Neural crest cell (in vitro differentiated cells): ENCODE measurements at regions not wholly inside any gene's neighbourhood (a gene's known extent, or its start where the extent isn't known, plus 50 kb on each side); places are given as distances from the start of the nearest gene placed in this dataset.

ENCODE experiments used
- DNase-seq: peaks from one replicate; pipeline ENCODE4 v3.0.0; 2021; ENCODE audit warnings: low read depth, mixed read lengths, low spot score
- H3K27ac Mint-ChIP-seq: one replicate; pipeline ENCODE4 v1.8.0; 2021; ENCODE audit warnings: mild to moderate bottlenecking, mixed read lengths; ENCODE audit not compliant: unreplicated experiment
- H3K27me3 Mint-ChIP-seq: 2 replicates; pipeline ENCODE4 v1.8.0; 2021; ENCODE audit warnings: low read depth, mild to moderate bottlenecking, mixed read lengths
- H3K36me3 Mint-ChIP-seq: 2 replicates; pipeline ENCODE4 v1.8.0; 2021; ENCODE audit warnings: low read depth, mild to moderate bottlenecking, mixed read lengths
- H3K4me1 Mint-ChIP-seq: 2 replicates; pipeline ENCODE4 v1.8.0; 2021; ENCODE audit warnings: mixed read lengths
- H3K4me3 Mint-ChIP-seq: one replicate; pipeline ENCODE4 v1.8.0; 2021; ENCODE audit warnings: mild to moderate bottlenecking, mixed read lengths
- H3K9me3 Mint-ChIP-seq: 2 replicates; pipeline ENCODE4 v1.8.0; 2021; ENCODE audit warnings: mixed read lengths
- CTCF ChIP-seq: fragments of 200-600 bp; sonication (generic); conservative IDR thresholded peaks from 2 replicates; pipeline ENCODE4 v1.5.0; 2021; ENCODE audit warnings: antibody characterized with exemption, mild to moderate bottlenecking

DNA sequence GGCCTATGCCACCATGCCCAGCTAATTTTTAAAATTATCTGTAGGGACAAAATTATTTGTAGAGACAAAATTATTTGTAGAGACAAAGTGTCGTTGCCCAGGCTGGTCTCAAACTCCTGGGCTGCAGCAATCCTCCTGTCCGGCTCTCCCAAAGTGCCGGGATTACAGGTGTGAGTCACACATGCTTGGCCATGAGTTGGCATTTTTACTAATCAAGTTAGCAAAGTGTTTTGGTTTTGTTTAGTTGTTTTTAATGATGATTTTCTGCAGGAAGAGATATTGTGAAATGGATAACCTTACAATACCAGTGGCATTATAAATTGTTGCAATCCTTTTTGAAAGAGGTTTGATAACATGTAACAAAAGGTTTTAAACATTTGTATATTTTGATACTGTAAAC is 65.3 kb upstream of the MAGI3 start:
- no peak for TF ChIP-seq CTCF
- H3K27ac Mint-ChIP-seq = no peak overlapping the region
- no peaks in the 10 kb centered on the region for H3K9me3 Mint-ChIP-seq
- H3K36me3 Mint-ChIP-seq = no peaks in the 10 kb centered on the region
- no peak overlapping the region for H3K4me3 Mint-ChIP-seq
- DNase-seq = no peak
- H3K27me3 Mint-ChIP-seq = no peaks in the 10 kb centered on the region
- H3K4me1 Mint-ChIP-seq = no peaks in the 10 kb centered on the region

GRCh38 chr1:113326976-113327375 is 63.3 kb upstream of the MAGI3 start:
- no peak for TF ChIP-seq CTCF
- Mint-ChIP-seq H3K27me3 (no peaks in the 10 kb centered on the region), H3K4me1 (no peaks in the 10 kb centered on the region), H3K4me3 (no peak overlapping the region), H3K36me3 (no peaks in the 10 kb centered on the region), H3K27ac (no peak overlapping the region), H3K9me3 (no peaks in the 10 kb centered on the region)
- no peak for DNase-seq

DNA sequence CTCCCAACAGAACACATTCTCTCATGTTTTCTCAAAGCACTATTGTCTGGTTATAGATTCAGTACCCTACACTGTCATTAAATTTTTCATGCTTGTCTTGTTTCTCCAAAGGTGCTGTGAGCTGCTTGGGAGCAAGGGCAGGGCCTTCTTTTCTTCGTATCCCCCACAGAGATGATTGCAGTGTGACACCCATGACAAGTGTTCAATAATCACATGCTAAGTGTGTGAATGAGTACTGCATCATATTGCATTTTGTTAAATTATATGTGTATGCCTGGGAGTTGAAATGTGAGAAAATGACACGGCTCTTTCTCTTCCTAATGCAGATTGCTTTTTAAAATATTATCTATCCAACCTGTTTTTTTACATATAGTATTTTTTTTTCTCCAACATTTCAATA is 57.3 kb upstream of the MAGI3 start:
- Mint-ChIP-seq H3K9me3 (no peaks in the 10 kb centered on the region), H3K4me3 (no peak overlapping the region), H3K27me3 (no peaks in the 10 kb centered on the region), H3K36me3 (no peaks in the 10 kb centered on the region), H3K27ac (no peak overlapping the region), H3K4me1 (no peaks in the 10 kb centered on the region)
- no peak for TF ChIP-seq CTCF
- DNase-seq = no peak

- H3K27me3 Mint-ChIP-seq = peaks cover 3% of the 10 kb centered on the region
- DNase-seq = no peak
- no peak for TF ChIP-seq CTCF
These were observed 50.3 kb upstream of the MAGI3 start for GRCh38 chr1:113340038-113340437.

More at GRCh38 chr1:113340038-113340437, 50.3 kb upstream of the MAGI3 start:
- no peak overlapping the region for H3K27ac Mint-ChIP-seq
- H3K4me1 Mint-ChIP-seq = no peaks in the 10 kb centered on the region
- peaks cover 2% of the 10 kb centered on the region for H3K36me3 Mint-ChIP-seq
- no peak overlapping the region for H3K4me3 Mint-ChIP-seq
- H3K9me3 Mint-ChIP-seq = no peaks in the 10 kb centered on the region
